Iris pigment epithelial cell (primary cell): ENCODE measurements at regions not wholly inside any gene's neighbourhood (a gene's known extent, or its start where the extent isn't known, plus 50 kb on each side); places are given as distances from the start of the nearest gene placed in this dataset.

Experiments used
- DNase-seq: peaks from one replicate; pipeline ENCODE4 v3.0.0-alpha.2; 2011; ENCODE audit warnings: low read depth

GRCh38 chr5:65068410-65068809, 299.7 kb downstream of the CWC27 start:
- no peak for DNase-seq

GRCh38 chr5:65070026-65070425, 301.3 kb downstream of the CWC27 start:
- no peak for DNase-seq

DNA sequence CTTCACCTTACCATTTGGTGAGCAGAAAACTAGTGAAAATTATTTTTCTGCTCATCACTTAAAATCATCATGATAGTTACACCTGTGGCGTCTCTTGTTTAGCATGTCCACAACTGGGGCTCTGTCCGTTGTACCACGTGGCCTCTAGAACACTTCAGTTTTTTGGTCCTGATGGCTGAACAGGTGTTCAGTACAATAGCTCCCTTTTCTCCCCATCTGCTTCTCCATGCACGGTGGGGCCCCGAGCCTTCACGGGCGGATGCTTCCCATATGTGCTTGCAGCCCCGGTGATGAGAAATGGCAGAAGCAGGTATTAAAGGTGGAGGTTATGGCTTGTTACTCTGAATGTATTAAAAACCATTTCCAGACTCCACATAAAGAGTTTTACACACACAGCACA, 304.1 kb downstream of the CWC27 start:
- DNase-seq: no peak

- DNase-seq: no peak
Observed at GRCh38 chr5:65073250-65073661, 304.5 kb downstream of the CWC27 start.

- DNase-seq: no peak
Observed at GRCh38 chr5:65075623-65076250, 307.0 kb downstream of the CWC27 start.

- peak; percentile 69 for DNase-seq
Observed at GRCh38 chr5:65076251-65076869, 307.6 kb downstream of the CWC27 start.

DNA sequence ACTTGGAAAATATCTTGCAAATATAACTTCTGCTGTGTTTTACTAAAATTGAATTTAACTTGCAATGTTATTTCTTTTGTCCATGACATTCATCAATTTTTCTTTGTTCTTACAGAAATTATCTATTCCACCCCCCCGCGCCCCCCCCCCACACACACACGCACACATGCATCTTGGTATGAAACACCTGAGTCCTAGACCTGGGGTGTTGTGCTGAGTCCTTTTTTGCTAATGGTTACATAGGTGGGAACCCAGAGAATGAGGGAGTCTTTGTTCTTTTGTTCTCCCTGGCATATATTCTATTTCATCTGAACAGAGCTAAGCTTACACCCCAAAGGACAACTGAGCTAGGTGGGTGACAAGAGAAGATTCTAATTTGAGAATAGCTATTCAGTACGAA, 308.9 kb downstream of the CWC27 start:
- DNase-seq: no peak

DNA sequence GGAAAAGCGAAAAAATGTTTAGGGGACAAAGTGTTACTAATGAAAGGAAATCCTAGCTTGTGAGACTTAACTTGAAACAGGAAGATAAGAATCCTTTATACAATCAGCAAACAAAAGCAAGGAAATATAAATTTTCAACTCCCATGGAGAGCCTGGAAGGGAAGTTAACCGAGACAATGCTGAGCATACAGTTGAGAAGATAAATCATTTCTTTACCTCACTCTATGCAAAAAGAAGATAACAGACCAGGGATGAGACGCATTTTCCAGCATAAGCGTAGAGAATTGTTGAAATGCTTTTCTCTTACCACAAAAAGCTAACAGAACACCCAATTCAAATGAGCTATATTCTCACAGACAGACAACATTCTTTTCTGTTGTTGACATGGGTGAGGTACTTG, 309.6 kb downstream of the CWC27 start:
- peak; percentile 40 for DNase-seq

DNA sequence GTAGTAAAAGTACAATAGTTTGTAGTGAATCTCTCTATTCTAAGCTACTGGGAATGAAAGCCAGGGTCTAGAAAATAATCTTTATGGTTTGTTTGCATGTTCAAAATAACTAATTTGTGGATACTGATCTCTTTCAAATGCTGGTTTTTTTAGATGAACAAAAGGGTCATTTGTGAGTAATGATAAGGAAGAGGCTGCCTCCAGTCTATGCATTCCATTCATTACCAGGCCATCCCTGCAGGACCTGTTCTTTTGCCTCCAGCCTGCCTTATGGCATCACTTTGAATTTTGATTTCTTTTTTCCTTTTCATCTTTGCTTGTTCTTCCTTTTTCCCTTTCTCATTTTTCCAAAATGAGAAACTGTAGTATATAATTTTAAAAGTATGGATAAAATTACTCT, 312.3 kb downstream of the CWC27 start:
- no peak for DNase-seq

DNA sequence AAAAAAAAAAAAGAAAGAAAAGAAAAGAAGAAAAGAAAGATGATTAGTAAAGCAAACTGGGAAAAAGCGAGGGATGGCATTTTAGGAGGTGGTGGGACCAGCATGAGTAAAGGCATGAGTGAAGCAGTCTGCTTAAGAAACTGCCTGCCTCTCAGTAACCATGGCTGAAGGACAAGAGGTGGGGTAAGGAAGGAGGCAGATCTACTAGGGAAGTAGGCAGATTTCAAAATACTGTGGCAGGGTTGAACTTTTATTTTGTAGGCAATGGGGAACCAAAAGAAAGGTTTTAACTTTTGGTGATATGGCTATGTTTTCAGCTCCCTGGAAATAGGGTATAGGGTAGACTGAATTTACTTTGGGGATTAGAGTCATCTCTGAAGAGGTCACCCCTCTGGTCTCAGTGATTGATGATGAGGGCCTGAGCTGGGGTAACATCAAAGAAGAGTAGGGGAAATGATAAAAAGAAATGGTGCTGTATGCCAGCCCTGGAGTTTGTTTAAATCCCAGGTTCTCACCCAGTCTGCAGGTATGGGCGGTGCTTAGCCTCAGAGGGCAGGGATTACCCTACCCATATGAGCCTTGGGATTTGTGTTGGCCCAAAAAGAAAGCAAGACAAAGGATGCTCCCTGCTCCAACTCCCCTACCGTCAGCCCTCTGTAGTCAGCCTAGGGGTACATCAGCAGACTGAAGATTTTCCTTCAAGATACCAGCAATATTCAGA, 316.2 kb downstream of the CWC27 start:
- no peak for DNase-seq

- DNase-seq: no peak
Observed at GRCh38 chr5:65085516-65085850, 316.8 kb downstream of the CWC27 start.

DNA sequence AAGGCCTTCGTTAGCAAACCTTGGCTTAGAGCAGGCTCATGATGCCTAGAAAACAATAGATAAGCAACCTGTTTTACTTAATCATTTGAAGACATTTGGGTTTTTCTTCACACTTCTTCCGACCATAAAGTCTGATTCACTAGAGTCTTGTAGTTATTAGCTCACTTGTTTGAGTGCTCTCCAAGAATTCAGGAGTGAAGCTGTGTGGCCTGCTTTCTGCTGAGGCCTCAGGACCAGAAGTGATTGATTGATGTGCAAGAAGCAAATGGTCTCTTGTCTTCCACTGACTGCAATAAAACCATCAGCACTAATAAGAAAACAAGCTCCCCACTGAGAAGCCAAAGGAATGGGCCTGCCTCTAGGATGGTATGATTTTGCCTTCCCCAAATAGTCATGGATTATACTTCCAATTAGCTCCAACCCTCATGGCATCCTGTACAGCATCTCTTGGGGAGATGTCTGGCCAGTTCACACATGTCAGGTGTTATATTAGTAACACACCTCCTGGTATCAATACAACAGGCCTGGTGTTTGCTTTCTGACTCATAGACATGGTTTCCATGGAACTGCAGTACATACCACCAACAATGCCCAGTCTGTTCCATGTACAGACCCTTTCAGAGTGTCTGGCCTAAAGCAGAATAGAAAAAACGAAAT, 317.6 kb downstream of the CWC27 start:
- DNase-seq: peak; percentile 14

GRCh38 chr5:65087154-65087553, 318.4 kb downstream of the CWC27 start:
- no peak for DNase-seq

GRCh38 chr5:65094279-65094678, 325.5 kb downstream of the CWC27 start:
- no peak for DNase-seq

- no peak for DNase-seq
Observed at GRCh38 chr5:65098393-65098792, 329.7 kb downstream of the CWC27 start.
